Esophagus (tissue), 2 donors: ENCODE measurements at regions not wholly inside any gene's neighbourhood (a gene's known extent, or its start where the extent isn't known, plus 50 kb on each side); places are given as distances from the start of the nearest gene placed in this dataset.

ENCODE experiments used
- H3K27ac ChIP-seq, 2 donors: one replicate each; pipeline ENCODE4 v1.5.1; 2013; ENCODE audit warnings: low read depth in 2 of 2, mild to moderate bottlenecking in 2 of 2, inconsistent platforms in 1 of 2, low read length in 1 of 2, moderate library complexity in 1 of 2
- H3K27me3 ChIP-seq, 2 donors: one replicate each; pipeline ENCODE4 v1.6.1; 2013; ENCODE audit warnings: low read length in 2 of 2, control low read depth in 1 of 2, mild to moderate bottlenecking in 1 of 2; ENCODE audit not compliant: insufficient read depth in 2 of 2, control insufficient read depth in 1 of 2
- H3K36me3 ChIP-seq, 2 donors: one replicate each; pipeline ENCODE4 v1.6.1; 2013; ENCODE audit warnings: low read length in 1 of 2; ENCODE audit not compliant: control insufficient read depth in 2 of 2, insufficient read depth in 2 of 2
- H3K4me1 ChIP-seq, 2 donors: one replicate each; pipeline ENCODE4 v1.6.1; 2013; ENCODE audit warnings: low read length in 1 of 2; ENCODE audit not compliant: control insufficient read depth in 2 of 2, insufficient read depth in 2 of 2
- H3K4me3 ChIP-seq, 2 donors: one replicate each; pipeline ENCODE4 v1.5.1; 2013; ENCODE audit warnings: low read length in 2 of 2, mild to moderate bottlenecking in 2 of 2, low read depth in 1 of 2, moderate library complexity in 1 of 2
- H3K9me3 ChIP-seq, 2 donors: one replicate each; pipeline ENCODE4 v1.6.1; 2013; ENCODE audit warnings: mild to moderate bottlenecking in 2 of 2, low read depth in 1 of 2, low read length in 1 of 2, moderate library complexity in 1 of 2; ENCODE audit not compliant: control insufficient read depth in 2 of 2, insufficient read depth in 1 of 2
- whole genome bisulfite sequencing, 2 donors: extraction: QIAGEN DNeasy Blood & Tissue Kit; methylation state at CpG; one replicate each; pipeline ENCODE4 v1.1.7; 2013; 5-methylcytosine and 5-hydroxymethylcytosine counted together
- donor health status: healthy with polysubstance abuse.
- donor health status: Bipolar disorder and iron deficiency.

DNA sequence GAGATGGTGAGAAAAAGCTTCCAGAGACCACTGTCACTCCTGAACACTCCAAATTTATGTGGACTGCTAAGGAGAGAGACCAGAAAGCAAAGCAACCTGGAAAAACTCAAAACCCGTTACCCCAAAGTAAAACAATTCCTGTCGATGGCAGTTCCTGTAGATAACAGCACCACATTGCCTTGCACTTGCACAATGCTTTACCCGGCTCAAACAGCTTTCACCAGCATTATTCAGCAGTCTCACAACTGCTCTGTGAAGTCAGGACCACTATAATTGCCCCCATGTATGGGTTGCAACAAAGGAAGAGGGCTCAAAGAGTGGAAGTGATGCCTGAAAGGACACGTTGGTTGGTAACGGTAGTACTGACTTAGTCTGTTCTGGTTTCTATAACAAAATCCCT, 234.8 kb downstream of the BCOR start:
- WGBS, 2 donors, result 85 to 90% methylated on average over 5 of the region's 5 CpGs
- no peaks in the 10 kb centered on the region for H3K27me3 ChIP-seq
- no peak overlapping the region for H3K27ac ChIP-seq
- H3K36me3 ChIP-seq, result no peaks in the 10 kb centered on the region
- H3K9me3 ChIP-seq, result no peaks in the 10 kb centered on the region
- no peaks in the 10 kb centered on the region for H3K4me1 ChIP-seq
- no peak overlapping the region for H3K4me3 ChIP-seq

- no peaks in the 10 kb centered on the region for H3K4me1 ChIP-seq
- no peaks in the 10 kb centered on the region for H3K9me3 ChIP-seq
- WGBS, 2 donors, result 48 to 67% methylated on average over 3 to 4 of the region's 4 CpGs
- no peak overlapping the region for H3K27ac ChIP-seq
- no peaks in the 10 kb centered on the region for H3K27me3 ChIP-seq
- H3K4me3 ChIP-seq, result no peak overlapping the region
- H3K36me3 ChIP-seq, result no peaks in the 10 kb centered on the region
These were observed 231.5 kb downstream of the BCOR start for GRCh38 chrX:39866229-39866628.

DNA sequence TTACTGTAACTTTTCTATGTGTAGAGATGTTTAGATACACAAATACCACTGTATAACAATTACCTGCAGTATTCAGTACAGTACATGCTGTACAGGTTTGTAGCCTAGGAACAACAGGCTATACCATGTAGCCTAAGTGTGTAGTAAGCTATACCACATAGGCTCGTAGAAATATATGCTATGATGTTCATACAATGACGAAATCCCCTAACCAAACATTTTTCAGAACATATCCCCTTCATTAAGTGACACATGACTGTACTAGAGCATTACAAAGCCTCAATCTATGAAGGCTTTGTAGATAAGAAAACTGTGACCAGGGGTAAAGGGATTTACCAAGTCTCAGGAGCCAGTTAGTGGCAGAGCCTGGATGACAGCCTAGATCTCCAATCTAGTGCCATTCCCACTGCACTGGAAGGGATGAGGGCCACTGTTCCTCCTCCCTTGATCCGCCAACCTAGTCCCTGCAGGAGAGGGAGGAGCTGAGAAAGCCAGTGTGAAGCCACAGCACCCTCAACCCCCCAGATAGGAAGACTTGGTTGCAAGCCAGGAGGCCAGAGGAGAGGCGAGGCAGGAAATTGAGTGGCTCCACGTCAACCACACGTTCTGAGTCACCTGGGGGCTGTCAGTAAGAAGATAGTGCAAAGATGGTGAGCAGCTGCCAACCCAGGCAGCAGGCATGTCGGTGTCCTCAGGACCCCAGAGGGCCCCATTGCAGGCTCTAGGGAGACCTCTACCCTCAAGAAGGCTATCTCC, 227.7 kb downstream of the BCOR start:
- H3K4me3 ChIP-seq, result no peak overlapping the region
- WGBS, 2 donors, result 57 to 65% methylated on average over 6 to 7 of the region's 7 CpGs
- H3K9me3 ChIP-seq, result no peaks in the 10 kb centered on the region
- H3K27ac ChIP-seq, result no peak overlapping the region
- H3K4me1 ChIP-seq, result no peaks in the 10 kb centered on the region
- H3K27me3 ChIP-seq, result no peaks in the 10 kb centered on the region
- H3K36me3 ChIP-seq, result no peaks in the 10 kb centered on the region

DNA sequence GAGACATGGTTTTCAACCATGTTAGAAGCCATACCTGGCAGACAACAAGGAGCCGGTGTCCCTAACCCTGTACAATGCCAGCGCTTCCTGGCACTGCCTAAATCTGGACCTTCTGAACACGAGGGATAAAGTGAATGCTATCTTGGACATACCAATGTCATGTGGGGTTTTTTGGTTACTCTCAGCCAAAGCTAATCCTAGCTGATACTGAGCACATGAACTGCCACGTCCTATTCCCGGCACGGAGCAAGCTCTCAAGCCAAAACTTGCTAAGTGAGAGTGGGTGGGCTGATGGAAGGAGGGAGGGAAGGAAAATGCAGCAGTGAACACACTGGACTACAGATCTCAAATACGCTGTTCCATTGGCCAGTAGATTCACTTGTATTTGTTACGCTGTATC, 226.1 kb downstream of the BCOR start:
- WGBS, 2 donors, result 74 to 76% methylated on average over 8 of the region's 8 CpGs
- no peak overlapping the region for H3K27ac ChIP-seq
- H3K4me3 ChIP-seq, result no peak overlapping the region
- H3K4me1 ChIP-seq, result peaks cover 0 to 5% of the 10 kb centered on the region in 2 donors
- H3K27me3 ChIP-seq, result no peaks in the 10 kb centered on the region
- no peaks in the 10 kb centered on the region for H3K9me3 ChIP-seq
- no peaks in the 10 kb centered on the region for H3K36me3 ChIP-seq

- no peak overlapping the region for H3K4me3 ChIP-seq
- H3K9me3 ChIP-seq, result no peaks in the 10 kb centered on the region
These were observed 224.6 kb downstream of the BCOR start for GRCh38 chrX:39873117-39873516.

GRCh38 chrX:39874202-39874816, 223.4 kb downstream of the BCOR start:
- Histone ChIP-seq H3K36me3 (no peaks in the 10 kb centered on the region), H3K27me3 (no peaks in the 10 kb centered on the region), H3K27ac (no peak overlapping the region), H3K9me3 (no peaks in the 10 kb centered on the region), H3K4me1 (peaks cover 0 to 5% of the 10 kb centered on the region in 2 donors), H3K4me3 (no peak overlapping the region)
- 67 to 68% methylated on average over 5 of the region's 5 CpGs for WGBS, 2 donors

More at GRCh38 chrX:39873117-39873516, 224.6 kb downstream of the BCOR start:
- Histone ChIP-seq H3K36me3 (no peaks in the 10 kb centered on the region), H3K4me1 (peaks cover 0 to 5% of the 10 kb centered on the region in 2 donors), H3K27ac (no peak overlapping the region), H3K27me3 (no peaks in the 10 kb centered on the region)
- 87 to 89% methylated on average over 5 of the region's 5 CpGs for WGBS, 2 donors

GRCh38 chrX:39875834-39876628, 221.7 kb downstream of the BCOR start:
- Histone ChIP-seq H3K4me1 (peaks cover 0 to 5% of the 10 kb centered on the region in 2 donors), H3K4me3 (no peak overlapping the region), H3K27me3 (no peaks in the 10 kb centered on the region), H3K9me3 (no peaks in the 10 kb centered on the region), H3K27ac (no peak overlapping the region), H3K36me3 (no peaks in the 10 kb centered on the region)
- 66 to 67% methylated on average over 15 of the region's 15 CpGs for WGBS, 2 donors

GRCh38 chrX:39877905-39878304, 219.9 kb downstream of the BCOR start:
- Histone ChIP-seq H3K4me1 (peaks cover 0 to 5% of the 10 kb centered on the region in 2 donors), H3K4me3 (no peak overlapping the region), H3K27me3 (no peaks in the 10 kb centered on the region), H3K27ac (no peak overlapping the region), H3K9me3 (no peaks in the 10 kb centered on the region), H3K36me3 (no peaks in the 10 kb centered on the region)
- WGBS, 2 donors, result 52 to 60% methylated on average over 18 of the region's 18 CpGs

DNA sequence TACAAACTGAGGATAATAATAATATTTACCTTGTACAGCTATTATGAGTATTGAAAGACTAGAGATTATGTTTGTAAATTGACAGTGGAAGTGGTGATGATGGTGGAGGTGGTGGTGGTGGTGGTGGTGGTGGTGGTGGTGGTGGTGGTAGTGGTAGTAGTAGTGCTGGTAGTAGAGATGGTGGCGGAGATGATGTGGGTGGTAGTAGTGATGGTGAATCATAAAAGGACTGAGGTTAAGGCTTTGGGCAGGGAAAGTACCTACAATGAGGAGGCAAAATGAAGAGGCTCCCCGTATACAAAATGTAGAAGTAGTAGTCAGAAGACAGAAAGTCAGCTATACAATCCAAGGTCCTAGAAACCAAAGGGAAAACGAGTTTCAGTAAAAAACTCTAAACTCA, 214.1 kb downstream of the BCOR start:
- no peaks in the 10 kb centered on the region for H3K4me1 ChIP-seq

More for the DNA sequence above, 214.1 kb downstream of the BCOR start:
- 72 to 88% methylated on average over 3 of the region's 3 CpGs for WGBS, 2 donors
- H3K27me3 ChIP-seq, result no peaks in the 10 kb centered on the region
- H3K4me3 ChIP-seq, result no peak overlapping the region
- H3K36me3 ChIP-seq, result no peaks in the 10 kb centered on the region
- no peaks in the 10 kb centered on the region for H3K9me3 ChIP-seq
- no peak overlapping the region for H3K27ac ChIP-seq
